Body of pancreas (tissue), 4 donors: ENCODE measurements at regions not wholly inside any gene's neighbourhood (a gene's known extent, or its start where the extent isn't known, plus 50 kb on each side); places are given as distances from the start of the nearest gene placed in this dataset.

Source experiments
- ATAC-seq: fragments of 150-250 bp; one replicate; pipeline ENCODE4 v1.9.1; 2016
- DNase-seq, 4 donors: peaks; one replicate each; pipeline ENCODE4 v3.0.0-alpha.2; 2019
- H3K27ac ChIP-seq, 4 donors: fragments of 200-600 bp; sonication (generic); 1 replicate in 3 of 4; 2 replicates in 1 of 4; pipeline versions ENCODE4 v1.5.1 to v1.6.1; 2016 to 2019; ENCODE audit warnings: mild to moderate bottlenecking in 1 of 4, mixed read lengths in 1 of 4, moderate library complexity in 1 of 4
- H3K27me3 ChIP-seq, 2 donors: fragments of 200-600 bp; sonication (generic); one replicate each; pipeline ENCODE4 v1.6.0; 2016; ENCODE audit warnings: mild to moderate bottlenecking in 1 of 2
- H3K36me3 ChIP-seq, 2 donors: fragments of 200-600 bp; sonication (generic); replicated peaks in 1 of 2; 2 replicates each; pipeline ENCODE4 v1.5.1; 2016; ENCODE audit warnings: low read depth in 2 of 2; ENCODE audit not compliant: insufficient read depth in 1 of 2
- H3K4me1 ChIP-seq: fragments of 200-600 bp; sonication (generic); one replicate; pipeline ENCODE4 v1.6.0; 2016
- H3K4me3 ChIP-seq, 2 donors: fragments of 200-600 bp; sonication (generic); 1 replicate in 1 of 2; 2 replicates in 1 of 2; pipeline ENCODE4 v1.5.1; 2016 to 2019
- H3K9me3 ChIP-seq, 3 donors: fragments of 200-600 bp; sonication (generic); 1 replicate in 2 of 3; 2 replicates in 1 of 3; pipeline ENCODE4 v1.5.1; 2016
- POLR2A ChIP-seq, 3 donors: fragments of 450-650 bp; IDR thresholded peaks; one replicate each; pipeline ENCODE4 v1.6.1; 2016; ENCODE audit warnings: antibody characterized with exemption in 3 of 3, mild to moderate bottlenecking in 2 of 3
- WGBS, 2 donors: methylation state at CpG; one replicate each; pipeline ENCODE4 v1.1.5; 2017; 5-methylcytosine and 5-hydroxymethylcytosine counted together
- intact Hi-C: fragments of 100-400 bp; cut with DNase I; formaldehyde crosslinking; loops from one replicate; pipeline ENCODE4 v1.15.1; 2023
- TF ChIP-seq, protein P1 (sequence below), 7 experiments: fragments of 450-650 bp in 4 of 7; fragments of 200-600 bp in 3 of 7; sonication (generic) in 3 of 7; IDR thresholded peaks; one replicate each; pipeline ENCODE4 v1.5.1; 2016 to 2019; ENCODE audit warnings: antibody characterized with exemption in 7 of 7

DNA sequence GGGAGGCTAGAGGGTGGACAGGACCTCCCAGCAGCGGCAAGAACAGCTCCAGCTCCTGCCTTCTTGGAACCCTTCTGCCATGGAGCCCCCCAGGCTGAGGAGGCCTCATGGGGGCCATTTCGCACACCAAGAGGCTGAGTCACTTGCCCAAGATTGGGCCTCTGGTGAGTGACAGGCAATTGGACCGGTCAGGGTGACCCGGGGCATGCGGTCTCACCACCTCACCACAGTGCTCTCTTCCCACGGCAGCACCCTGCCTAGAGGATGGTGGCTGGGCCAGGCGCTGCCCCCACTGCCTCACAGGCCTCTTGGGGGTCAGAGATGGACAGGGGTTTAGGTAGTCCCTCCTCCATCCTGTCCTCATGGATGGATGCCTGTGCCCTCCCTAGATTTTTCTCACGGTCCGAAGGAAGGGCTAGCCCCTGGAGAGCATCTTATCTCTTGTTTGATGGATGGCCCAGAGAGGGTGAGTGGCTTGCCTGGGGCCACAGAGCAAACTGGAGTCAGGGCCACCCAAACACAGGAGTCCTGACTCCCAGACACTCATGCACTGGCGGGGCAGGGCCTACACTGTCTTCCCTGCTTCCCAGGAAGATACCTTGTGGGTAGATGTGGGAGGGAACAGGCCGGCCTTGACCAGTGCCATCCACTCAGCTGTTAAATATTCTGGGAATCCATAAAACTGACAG is 119.2 kb downstream of the INHBB start:
- Histone ChIP-seq H3K4me3 (no peak overlapping the region), H3K27me3 (no peaks in the 10 kb centered on the region), H3K9me3 (no peaks in the 10 kb centered on the region), H3K4me1 (peaks cover 43% of the 10 kb centered on the region), H3K36me3 (no peaks in the 10 kb centered on the region), H3K27ac (no peak overlapping the region)
- WGBS, 2 donors = 96 to 100% methylated on average over 5 to 11 of the region's 11 CpGs
- ATAC-seq (no peak), DNase-seq (no peak)
- intact Hi-C loops = no loop called here
- TF ChIP-seq, protein P1, sequence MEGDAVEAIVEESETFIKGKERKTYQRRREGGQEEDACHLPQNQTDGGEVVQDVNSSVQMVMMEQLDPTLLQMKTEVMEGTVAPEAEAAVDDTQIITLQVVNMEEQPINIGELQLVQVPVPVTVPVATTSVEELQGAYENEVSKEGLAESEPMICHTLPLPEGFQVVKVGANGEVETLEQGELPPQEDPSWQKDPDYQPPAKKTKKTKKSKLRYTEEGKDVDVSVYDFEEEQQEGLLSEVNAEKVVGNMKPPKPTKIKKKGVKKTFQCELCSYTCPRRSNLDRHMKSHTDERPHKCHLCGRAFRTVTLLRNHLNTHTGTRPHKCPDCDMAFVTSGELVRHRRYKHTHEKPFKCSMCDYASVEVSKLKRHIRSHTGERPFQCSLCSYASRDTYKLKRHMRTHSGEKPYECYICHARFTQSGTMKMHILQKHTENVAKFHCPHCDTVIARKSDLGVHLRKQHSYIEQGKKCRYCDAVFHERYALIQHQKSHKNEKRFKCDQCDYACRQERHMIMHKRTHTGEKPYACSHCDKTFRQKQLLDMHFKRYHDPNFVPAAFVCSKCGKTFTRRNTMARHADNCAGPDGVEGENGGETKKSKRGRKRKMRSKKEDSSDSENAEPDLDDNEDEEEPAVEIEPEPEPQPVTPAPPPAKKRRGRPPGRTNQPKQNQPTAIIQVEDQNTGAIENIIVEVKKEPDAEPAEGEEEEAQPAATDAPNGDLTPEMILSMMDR (IDR thresholded peaks at IDR 0.05) = no peak
- no peak for TF ChIP-seq POLR2A (IDR thresholded peaks at IDR 0.05)

DNA sequence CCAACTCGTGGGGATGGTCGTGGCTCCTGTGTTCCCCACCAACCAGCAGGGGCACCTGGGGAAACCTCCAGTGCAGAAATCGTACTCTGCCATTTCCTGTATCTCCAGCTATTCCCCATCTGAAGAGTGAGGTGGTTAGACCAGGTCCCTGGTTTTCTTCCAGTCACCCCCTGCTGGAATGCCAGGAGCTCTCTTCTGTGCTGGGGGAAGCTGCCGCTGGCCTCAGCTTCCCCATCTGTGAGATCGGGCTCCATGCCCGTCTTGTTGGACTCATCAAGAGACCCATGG is 119.7 kb downstream of the INHBB start:
- DNase-seq (no peak), ATAC-seq (no peak)
- Histone ChIP-seq H3K9me3 (no peaks in the 10 kb centered on the region), H3K4me3 (no peak overlapping the region), H3K27ac (no peak overlapping the region), H3K4me1 (peaks cover 46% of the 10 kb centered on the region), H3K36me3 (no peaks in the 10 kb centered on the region), H3K27me3 (no peaks in the 10 kb centered on the region)
- WGBS, 2 donors = 78 to 86% methylated on average over 3 to 6 of the region's 6 CpGs
- TF ChIP-seq, protein P1 (IDR thresholded peaks at IDR 0.05) = no peak
- no peak for TF ChIP-seq POLR2A (IDR thresholded peaks at IDR 0.05)
- intact Hi-C loops = no loop called here

DNA sequence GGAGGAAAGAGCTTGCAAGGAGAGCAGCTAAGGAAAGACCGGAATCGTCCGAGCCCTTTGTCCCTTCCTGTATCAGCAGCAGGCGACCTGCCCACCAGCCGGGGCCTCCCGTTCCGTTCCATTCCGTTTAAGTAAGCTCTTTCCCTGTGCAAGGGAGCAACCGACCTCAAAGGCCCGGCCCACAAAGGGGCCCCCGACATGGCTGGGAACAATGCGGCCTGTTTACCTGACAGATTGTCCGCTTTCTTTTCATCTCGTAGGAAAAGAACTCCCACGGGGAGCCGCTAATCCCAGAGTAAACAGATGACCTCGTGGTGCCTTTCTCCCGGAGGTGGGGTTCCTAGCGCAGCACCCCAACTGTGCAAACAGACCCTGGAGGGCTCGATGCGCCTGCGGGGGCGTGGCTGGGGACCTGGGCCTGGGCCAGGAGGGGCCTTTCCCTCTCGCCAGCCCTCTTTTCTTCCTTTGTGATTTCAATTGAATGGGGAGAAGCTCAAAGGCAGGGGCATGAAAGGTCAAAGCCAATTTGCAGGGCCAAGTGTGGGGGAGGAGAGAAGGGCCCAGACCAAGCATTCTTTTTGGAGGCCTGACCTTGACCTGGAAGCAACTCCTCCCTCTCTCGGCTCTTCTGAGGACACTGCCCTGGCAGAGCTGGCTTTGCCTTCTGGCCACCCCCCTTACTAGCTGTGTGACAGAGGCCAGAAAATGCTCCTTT is 120.2 kb downstream of the INHBB start:
- peak in 1 of 4 donors; percentile 17 for DNase-seq
- ATAC-seq = no peak
- Histone ChIP-seq H3K36me3 (no peaks in the 10 kb centered on the region), H3K27ac (no peak overlapping the region), H3K9me3 (no peaks in the 10 kb centered on the region), H3K4me1 (peaks cover 46% of the 10 kb centered on the region), H3K27me3 (no peaks in the 10 kb centered on the region), H3K4me3 (no peak overlapping the region)
- 51 to 63% methylated on average over 23 of the region's 25 CpGs for WGBS, 2 donors
- TF ChIP-seq, protein P1 (IDR thresholded peaks at IDR 0.05) = no peak
- TF ChIP-seq POLR2A (IDR thresholded peaks at IDR 0.05) = no peak
- intact Hi-C loops = no loop called here

DNA sequence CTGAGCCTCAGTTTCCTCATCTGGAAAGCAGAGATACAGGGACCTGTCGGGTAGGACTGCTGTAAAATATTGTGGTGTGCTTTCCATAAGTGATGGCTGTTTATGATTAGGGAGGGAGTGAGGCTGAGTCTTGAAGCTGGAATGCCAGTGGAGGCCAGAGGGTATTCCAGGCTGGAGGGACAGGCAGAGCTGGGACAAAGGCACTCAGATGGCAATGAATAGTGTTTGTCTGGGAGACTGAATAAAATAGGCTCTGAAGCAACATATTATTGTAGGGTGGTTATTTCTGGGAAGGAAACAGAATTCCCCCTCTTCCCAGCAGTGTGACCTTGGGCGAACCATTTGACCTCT is 120.7 kb downstream of the INHBB start:
- Histone ChIP-seq H3K27ac (no peak overlapping the region), H3K9me3 (no peaks in the 10 kb centered on the region), H3K4me1 (peaks cover 46% of the 10 kb centered on the region), H3K36me3 (no peaks in the 10 kb centered on the region), H3K27me3 (no peaks in the 10 kb centered on the region), H3K4me3 (no peak overlapping the region)
- DNase-seq (no peak), ATAC-seq (no peak)
- TF ChIP-seq POLR2A (IDR thresholded peaks at IDR 0.05) = no peak
- TF ChIP-seq, protein P1 (IDR thresholded peaks at IDR 0.05) = no peak
- 89 to 93% methylated on average over 2 of the region's 2 CpGs for WGBS, 2 donors
- intact Hi-C loops = no loop called here

DNA sequence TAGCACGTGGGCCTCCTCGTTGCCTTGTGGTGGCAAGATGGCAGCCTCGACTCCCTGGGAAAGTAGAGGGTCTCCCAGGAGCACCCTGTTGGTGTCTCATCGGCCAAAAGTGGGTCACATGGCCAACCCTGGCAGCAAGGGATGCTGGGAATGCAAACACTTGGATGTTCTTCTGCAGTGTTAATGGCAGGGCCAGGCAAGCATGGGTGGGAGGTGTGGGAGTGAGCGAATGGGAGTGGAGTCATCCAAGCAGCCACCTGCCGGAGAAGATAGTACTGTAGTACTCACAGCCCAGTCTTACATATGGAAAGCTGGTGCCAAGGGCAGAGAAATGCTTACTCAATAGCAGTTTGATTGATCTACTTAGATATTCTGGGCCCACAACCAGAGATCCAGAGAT is 122.2 kb downstream of the INHBB start:
- DNase-seq = peak in 2 of 4 donors; percentile 8 to 14
- no peak for ATAC-seq
- no peaks in the 10 kb centered on the region for H3K27me3 ChIP-seq
- H3K27ac ChIP-seq = no peak overlapping the region
- TF ChIP-seq, protein P1 (IDR thresholded peaks at IDR 0.05) = no peak
- no peak for TF ChIP-seq POLR2A (IDR thresholded peaks at IDR 0.05)
- 83 to 88% methylated on average over 5 to 6 of the region's 6 CpGs for WGBS, 2 donors
- H3K36me3 ChIP-seq = no peaks in the 10 kb centered on the region
- H3K4me1 ChIP-seq = peaks cover 55% of the 10 kb centered on the region
- no peak overlapping the region for H3K4me3 ChIP-seq
- intact Hi-C loops = no loop called here
- H3K9me3 ChIP-seq = no peaks in the 10 kb centered on the region
